NB4 (cell line): ENCODE measurements at regions not wholly inside any gene's neighbourhood (a gene's known extent, or its start where the extent isn't known, plus 50 kb on each side); places are given as distances from the start of the nearest gene placed in this dataset.

Experiments
- POLR2A ChIP-seq: IDR thresholded peaks from 2 replicates; pipeline ENCODE4 v1.6.1; 2011; ENCODE audit warnings: mild to moderate bottlenecking; ENCODE audit not compliant: insufficient read length; ENCODE audit errors: extremely low read depth
- TF ChIP-seq, protein P1 (sequence below): IDR thresholded peaks from one replicate; pipeline ENCODE4 v1.5.1; 2012; ENCODE audit warnings: low read depth, low read length

DNA sequence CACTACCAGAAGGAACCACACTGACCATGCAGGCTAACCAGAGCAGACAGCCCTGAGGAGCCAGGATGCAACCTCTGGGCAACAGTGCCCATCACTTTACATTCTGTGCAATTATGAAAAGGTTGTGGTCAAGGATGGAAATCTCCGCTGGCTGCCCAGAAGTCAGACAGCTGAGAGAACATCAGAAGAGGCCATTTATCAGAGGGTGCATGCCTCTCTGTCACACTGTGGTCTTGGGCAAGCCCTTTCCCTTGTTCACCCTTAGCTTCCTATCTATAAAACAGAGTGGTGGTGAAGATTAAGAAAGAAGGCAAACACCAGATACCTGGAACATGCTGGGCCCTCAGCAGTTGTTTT is 120.7 kb upstream of the GDF10 start:
- TF ChIP-seq, protein P1, sequence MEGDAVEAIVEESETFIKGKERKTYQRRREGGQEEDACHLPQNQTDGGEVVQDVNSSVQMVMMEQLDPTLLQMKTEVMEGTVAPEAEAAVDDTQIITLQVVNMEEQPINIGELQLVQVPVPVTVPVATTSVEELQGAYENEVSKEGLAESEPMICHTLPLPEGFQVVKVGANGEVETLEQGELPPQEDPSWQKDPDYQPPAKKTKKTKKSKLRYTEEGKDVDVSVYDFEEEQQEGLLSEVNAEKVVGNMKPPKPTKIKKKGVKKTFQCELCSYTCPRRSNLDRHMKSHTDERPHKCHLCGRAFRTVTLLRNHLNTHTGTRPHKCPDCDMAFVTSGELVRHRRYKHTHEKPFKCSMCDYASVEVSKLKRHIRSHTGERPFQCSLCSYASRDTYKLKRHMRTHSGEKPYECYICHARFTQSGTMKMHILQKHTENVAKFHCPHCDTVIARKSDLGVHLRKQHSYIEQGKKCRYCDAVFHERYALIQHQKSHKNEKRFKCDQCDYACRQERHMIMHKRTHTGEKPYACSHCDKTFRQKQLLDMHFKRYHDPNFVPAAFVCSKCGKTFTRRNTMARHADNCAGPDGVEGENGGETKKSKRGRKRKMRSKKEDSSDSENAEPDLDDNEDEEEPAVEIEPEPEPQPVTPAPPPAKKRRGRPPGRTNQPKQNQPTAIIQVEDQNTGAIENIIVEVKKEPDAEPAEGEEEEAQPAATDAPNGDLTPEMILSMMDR: no peak
- no peak for TF ChIP-seq POLR2A
